HEK293T (cell line): ENCODE measurements at regions not wholly inside any gene's neighbourhood (a gene's known extent, or its start where the extent isn't known, plus 50 kb on each side); places are given as distances from the start of the nearest gene placed in this dataset.

ENCODE experiments used
- BHLHE40 ChIP-seq: fragments of 450-650 bp; IDR thresholded peaks from 2 replicates; pipeline ENCODE4 v1.6.1; 2016; ENCODE audit warnings: mild to moderate bottlenecking, moderate library complexity, borderline replicate concordance
- FOXA1 ChIP-seq: fragments of 450-650 bp; IDR thresholded peaks from 2 replicates; pipeline ENCODE4 v1.6.1; 2016; ENCODE audit warnings: mild to moderate bottlenecking
- FOXK2 ChIP-seq: fragments of 450-650 bp; IDR thresholded peaks from 2 replicates; pipeline ENCODE4 v1.6.1; 2016; ENCODE audit warnings: mild to moderate bottlenecking
- FOXM1 ChIP-seq: fragments of 450-650 bp; IDR thresholded peaks from 2 replicates; pipeline ENCODE4 v1.6.1; 2017; ENCODE audit warnings: mild to moderate bottlenecking, borderline replicate concordance
- LEF1 ChIP-seq: fragments of 450-650 bp; IDR thresholded peaks from 2 replicates; pipeline ENCODE4 v1.6.1; 2017; ENCODE audit warnings: mild to moderate bottlenecking, borderline replicate concordance
- NFRKB ChIP-seq: fragments of 450-650 bp; IDR thresholded peaks from 2 replicates; pipeline ENCODE4 v1.6.1; 2016; ENCODE audit warnings: mild to moderate bottlenecking, moderate library complexity
- SUZ12 ChIP-seq: fragments of 450-650 bp; IDR thresholded peaks from 2 replicates; pipeline ENCODE4 v1.6.1; 2016; ENCODE audit warnings: mild to moderate bottlenecking
- TARDBP ChIP-seq: fragments of 450-650 bp; IDR thresholded peaks from 2 replicates; pipeline ENCODE4 v1.6.1; 2016
- ZNF384 ChIP-seq: fragments of 450-650 bp; IDR thresholded peaks from 2 replicates; pipeline ENCODE4 v1.6.1; 2016

DNA sequence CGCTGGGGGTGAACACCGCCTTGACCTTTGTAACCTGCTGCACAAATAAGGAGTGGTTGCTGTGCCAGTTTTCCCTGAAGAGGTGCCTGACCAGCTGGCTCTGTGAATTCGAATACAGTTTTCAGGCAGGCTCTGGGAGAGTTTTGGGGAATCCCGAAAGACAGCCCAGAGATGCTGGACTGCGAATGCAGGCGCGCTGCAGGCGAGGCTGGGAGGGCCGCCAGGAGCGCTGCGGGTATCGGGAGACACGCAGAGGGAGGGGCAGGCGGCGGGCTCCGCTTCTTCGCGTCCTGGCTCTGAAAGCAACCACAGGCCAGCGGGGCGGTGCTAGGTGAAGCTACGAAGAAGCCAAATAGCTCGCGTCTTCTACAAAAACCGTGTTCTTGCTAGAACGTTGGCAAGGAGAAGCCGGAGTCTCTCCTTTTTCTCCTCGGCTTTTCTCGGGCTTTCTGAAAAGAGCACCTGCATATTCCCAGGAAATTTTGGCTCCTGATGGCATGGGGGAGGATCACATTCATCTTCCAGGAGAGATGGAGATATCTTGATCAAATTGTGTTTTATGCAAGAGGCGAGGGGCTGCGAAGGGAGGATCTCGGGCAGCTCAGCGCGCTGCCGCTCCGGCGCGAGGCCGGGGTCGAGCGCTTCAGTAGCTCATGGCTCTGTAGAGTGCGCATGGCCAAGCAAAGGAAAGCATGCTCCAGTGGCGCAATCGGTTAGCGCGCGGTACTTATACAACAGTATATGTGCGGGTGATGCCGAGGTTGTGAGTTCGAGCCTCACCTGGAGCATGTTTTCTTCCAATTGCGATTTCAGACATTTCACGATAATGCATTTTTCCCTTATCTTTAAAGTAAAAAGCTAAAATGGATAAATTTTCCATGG lies 158.1 kb upstream of the ZNF184 start:
- TF ChIP-seq BHLHE40 (no peak), TARDBP (no peak), SUZ12 (no peak), LEF1 (0 out of 2 replicates have a peak, but pooled peaks have one; percentile 42), NFRKB (no peak), ZNF384 (no peak), FOXA1 (no peak), FOXM1 (no peak), FOXK2 (no peak)
